HEK293T (cell line): ENCODE measurements at regions not wholly inside any gene's neighbourhood (a gene's known extent, or its start where the extent isn't known, plus 50 kb on each side); places are given as distances from the start of the nearest gene placed in this dataset.

Source experiments
- CTBP1 ChIP-seq: fragments of 450-650 bp; IDR thresholded peaks from 2 replicates; pipeline ENCODE4 v1.6.1; 2016; ENCODE audit warnings: borderline replicate concordance
- ELF4 ChIP-seq: fragments of 450-650 bp; IDR thresholded peaks from 2 replicates; pipeline ENCODE4 v1.6.1; 2017; ENCODE audit warnings: antibody characterized with exemption
- FOXA1 ChIP-seq: fragments of 450-650 bp; IDR thresholded peaks from 2 replicates; pipeline ENCODE4 v1.6.1; 2016; ENCODE audit warnings: mild to moderate bottlenecking
- FOXK2 ChIP-seq: fragments of 450-650 bp; IDR thresholded peaks from 2 replicates; pipeline ENCODE4 v1.6.1; 2016; ENCODE audit warnings: mild to moderate bottlenecking
- HDGF ChIP-seq: fragments of 450-650 bp; IDR thresholded peaks from 2 replicates; pipeline ENCODE4 v1.6.1; 2017; ENCODE audit warnings: antibody characterized with exemption, borderline replicate concordance
- SP1 ChIP-seq: fragments of 450-650 bp; IDR thresholded peaks from 2 replicates; pipeline ENCODE4 v1.6.1; 2017
- SUZ12 ChIP-seq: fragments of 450-650 bp; IDR thresholded peaks from 2 replicates; pipeline ENCODE4 v1.6.1; 2016; ENCODE audit warnings: mild to moderate bottlenecking
- TARDBP ChIP-seq: fragments of 450-650 bp; IDR thresholded peaks from 2 replicates; pipeline ENCODE4 v1.6.1; 2016

DNA sequence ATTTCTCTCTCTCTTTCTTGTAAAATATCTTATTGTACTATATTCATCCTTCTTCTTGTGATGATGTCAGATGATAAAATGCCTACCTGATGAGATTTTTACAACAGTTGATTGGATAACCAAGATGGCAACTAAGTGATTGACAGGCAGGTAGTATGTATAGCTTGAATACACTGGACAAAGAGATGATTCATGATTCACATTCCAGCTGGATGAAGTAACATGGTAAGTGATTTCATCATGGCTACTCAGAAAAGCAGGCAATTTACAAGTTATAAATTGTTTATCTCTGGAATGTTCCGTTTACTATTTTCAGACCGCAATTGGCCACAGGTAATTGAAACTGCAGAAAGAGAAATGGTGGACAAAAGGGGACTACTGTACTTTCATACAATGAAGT lies 1471.7 kb upstream of the C9orf72 start:
- TF ChIP-seq ELF4 (no peak), CTBP1 (no peak), SP1 (no peak), SUZ12 (no peak), HDGF (no peak), TARDBP (no peak), FOXK2 (no peak), FOXA1 (no peak)
